Nephron (organoid): ENCODE measurements at regions not wholly inside any gene's neighbourhood (a gene's known extent, or its start where the extent isn't known, plus 50 kb on each side); places are given as distances from the start of the nearest gene placed in this dataset.

Source experiments
- H3K27ac Mint-ChIP-seq, 3 experiments: 2 replicates each; pipeline ENCODE4 v1.8.0; 2020; ENCODE audit warnings: mixed read lengths in 3 of 3, mild to moderate bottlenecking in 2 of 3, moderate library complexity in 1 of 3
- H3K27me3 Mint-ChIP-seq: 2 replicates; pipeline ENCODE4 v1.8.0; 2021; ENCODE audit warnings: low read depth, mild to moderate bottlenecking, moderate library complexity, mixed read lengths
- H3K36me3 Mint-ChIP-seq: 2 replicates; pipeline ENCODE4 v1.8.0; 2020; ENCODE audit warnings: low read depth, mixed read lengths
- H3K4me1 Mint-ChIP-seq: 2 replicates; pipeline ENCODE4 v1.8.0; 2020; ENCODE audit warnings: mixed read lengths
- H3K4me3 Mint-ChIP-seq, 3 experiments: 2 replicates each; pipeline ENCODE4 v1.8.0; 2020; ENCODE audit warnings: mild to moderate bottlenecking in 3 of 3, mixed read lengths in 3 of 3, moderate library complexity in 2 of 3
- H3K9me3 Mint-ChIP-seq: 2 replicates; pipeline ENCODE4 v1.8.0; 2020; ENCODE audit warnings: mixed read lengths
- CTCF ChIP-seq, 3 experiments: fragments of 200-600 bp; sonication (generic); IDR thresholded peaks; one replicate each; pipeline ENCODE4 v1.5.0; 2021; ENCODE audit warnings: antibody characterized with exemption in 3 of 3; ENCODE audit not compliant: unreplicated experiment in 3 of 3

GRCh38 chr13:89486065-89486464 lies 1814.9 kb downstream of the SLITRK5 start:
- H3K27ac Mint-ChIP-seq = no peak overlapping the region
- H3K27me3 Mint-ChIP-seq = no peaks in the 10 kb centered on the region
- no peak overlapping the region for H3K4me3 Mint-ChIP-seq
- no peak for TF ChIP-seq CTCF (IDR thresholded peaks at IDR 0.05; ENCODE audit: unreplicated experiment in 3 of 3)
- H3K36me3 Mint-ChIP-seq = no peaks in the 10 kb centered on the region
- H3K4me1 Mint-ChIP-seq = no peaks in the 10 kb centered on the region
- no peaks in the 10 kb centered on the region for H3K9me3 Mint-ChIP-seq

- no peaks in the 10 kb centered on the region for H3K36me3 Mint-ChIP-seq
These were observed 1815.5 kb downstream of the SLITRK5 start for GRCh38 chr13:89486709-89487108.

GRCh38 chr13:89490661-89491060 lies 1819.5 kb downstream of the SLITRK5 start:
- no peak for TF ChIP-seq CTCF (IDR thresholded peaks at IDR 0.05; ENCODE audit: unreplicated experiment in 3 of 3)
- no peaks in the 10 kb centered on the region for H3K27me3 Mint-ChIP-seq
- H3K36me3 Mint-ChIP-seq = no peaks in the 10 kb centered on the region
- no peak overlapping the region for H3K27ac Mint-ChIP-seq
- H3K4me3 Mint-ChIP-seq = no peak overlapping the region
- no peaks in the 10 kb centered on the region for H3K4me1 Mint-ChIP-seq
- H3K9me3 Mint-ChIP-seq = peaks cover 8% of the 10 kb centered on the region

More at GRCh38 chr13:89486709-89487108, 1815.5 kb downstream of the SLITRK5 start:
- no peak overlapping the region for H3K27ac Mint-ChIP-seq
- no peak for TF ChIP-seq CTCF (IDR thresholded peaks at IDR 0.05; ENCODE audit: unreplicated experiment in 3 of 3)
- H3K4me1 Mint-ChIP-seq = no peaks in the 10 kb centered on the region
- no peak overlapping the region for H3K4me3 Mint-ChIP-seq
- H3K9me3 Mint-ChIP-seq = peaks cover 3% of the 10 kb centered on the region
- H3K27me3 Mint-ChIP-seq = no peaks in the 10 kb centered on the region

- TF ChIP-seq CTCF (IDR thresholded peaks at IDR 0.05; ENCODE audit: unreplicated experiment in 3 of 3) = no peak
- H3K36me3 Mint-ChIP-seq = no peaks in the 10 kb centered on the region
- peaks cover 4% of the 10 kb centered on the region for H3K9me3 Mint-ChIP-seq
- no peak overlapping the region for H3K4me3 Mint-ChIP-seq
- H3K27me3 Mint-ChIP-seq = no peaks in the 10 kb centered on the region
- H3K27ac Mint-ChIP-seq = no peak overlapping the region
- no peaks in the 10 kb centered on the region for H3K4me1 Mint-ChIP-seq
These were observed 1825.3 kb downstream of the SLITRK5 start for GRCh38 chr13:89496478-89496877.

- H3K9me3 Mint-ChIP-seq = peaks cover 4% of the 10 kb centered on the region
- no peaks in the 10 kb centered on the region for H3K36me3 Mint-ChIP-seq
- H3K27ac Mint-ChIP-seq = no peak overlapping the region
- H3K4me1 Mint-ChIP-seq = no peaks in the 10 kb centered on the region
- H3K27me3 Mint-ChIP-seq = no peaks in the 10 kb centered on the region
- TF ChIP-seq CTCF (IDR thresholded peaks at IDR 0.05; ENCODE audit: unreplicated experiment in 3 of 3) = no peak
- H3K4me3 Mint-ChIP-seq = no peak overlapping the region
These were observed 1826.5 kb downstream of the SLITRK5 start for GRCh38 chr13:89497658-89498057.

- Mint-ChIP-seq H3K36me3 (no peaks in the 10 kb centered on the region), H3K27me3 (no peaks in the 10 kb centered on the region), H3K4me3 (no peak overlapping the region), H3K27ac (no peak overlapping the region), H3K9me3 (no peaks in the 10 kb centered on the region), H3K4me1 (no peaks in the 10 kb centered on the region)
- TF ChIP-seq CTCF (IDR thresholded peaks at IDR 0.05; ENCODE audit: unreplicated experiment in 3 of 3) = no peak
These were observed 1831.1 kb downstream of the SLITRK5 start for GRCh38 chr13:89502286-89502685.
